Fibroblast of lung (primary cell): ENCODE measurements at regions not wholly inside any gene's neighbourhood (a gene's known extent, or its start where the extent isn't known, plus 50 kb on each side); places are given as distances from the start of the nearest gene placed in this dataset.

Experiments
- DNase-seq, 2 donors: peaks; one replicate each; pipeline versions ENCODE4 v3.0.0 to v3.0.0-alpha.2; 2010; ENCODE audit warnings: low read depth in 2 of 2
- H2AFZ ChIP-seq: 2 replicates; pipeline ENCODE4 v1.5.1; 2012; ENCODE audit warnings: low read length, control low read depth, inconsistent platforms
- H3K27ac ChIP-seq: 2 replicates; pipeline ENCODE4 v1.5.1; 2011; ENCODE audit warnings: low read length, control low read depth; ENCODE audit not compliant: insufficient read depth
- H3K27me3 ChIP-seq: 2 replicates; pipeline ENCODE4 v1.5.1; 2011; ENCODE audit warnings: mild to moderate bottlenecking, low read length; ENCODE audit not compliant: control insufficient read depth, insufficient read depth
- H3K36me3 ChIP-seq: 2 replicates; pipeline ENCODE4 v1.5.1; 2011; ENCODE audit warnings: low read length; ENCODE audit not compliant: control insufficient read depth, insufficient read depth
- H3K4me1 ChIP-seq: 2 replicates; pipeline ENCODE4 v1.5.1; 2011; ENCODE audit warnings: low read length; ENCODE audit not compliant: control insufficient read depth, insufficient read depth; ENCODE audit errors: extremely low read depth
- H3K4me2 ChIP-seq: 2 replicates; pipeline ENCODE4 v1.5.1; 2011; ENCODE audit warnings: low read length, control low read depth; ENCODE audit not compliant: insufficient read depth; ENCODE audit errors: extremely low read depth
- H3K4me3 ChIP-seq, 4 experiments: fragments of 200-600 bp in 1 of 4; sonication (generic) in 1 of 4; replicated peaks in 1 of 4; 2 replicates each; pipeline ENCODE4 v1.5.1; 2011 to 2016; ENCODE audit warnings: low read length in 4 of 4, low read depth in 3 of 4, mild to moderate bottlenecking in 3 of 4, control low read depth in 2 of 4, inconsistent platforms in 1 of 4, mixed read lengths in 1 of 4; ENCODE audit not compliant: insufficient read depth in 1 of 4; ENCODE audit errors: control extremely low read depth in 1 of 4
- H3K79me2 ChIP-seq: 2 replicates; pipeline ENCODE4 v1.5.1; 2012; ENCODE audit warnings: mild to moderate bottlenecking, low read length, inconsistent platforms; ENCODE audit not compliant: control insufficient read depth, insufficient read depth
- H3K9ac ChIP-seq: 2 replicates; pipeline ENCODE4 v1.5.1; 2011; ENCODE audit warnings: mild to moderate bottlenecking, low read length, control low read depth; ENCODE audit not compliant: insufficient read depth
- H3K9me3 ChIP-seq: 2 replicates; pipeline ENCODE4 v1.5.1; 2012; ENCODE audit warnings: low read depth, low read length; ENCODE audit not compliant: control insufficient read depth, insufficient read depth
- H4K20me1 ChIP-seq: 2 replicates; pipeline ENCODE4 v1.5.1; 2011; ENCODE audit warnings: low read length; ENCODE audit not compliant: control insufficient read depth, insufficient read depth; ENCODE audit errors: extremely low read depth
- EZH2 ChIP-seq: IDR thresholded peaks from 2 replicates; pipeline ENCODE4 v1.5.1; 2012; ENCODE audit warnings: low read length, control low read depth, mild to moderate bottlenecking; ENCODE audit errors: missing control alignments
- TF ChIP-seq, protein P1 (sequence below), 2 donors: IDR thresholded peaks in 1 of 2; conservative IDR thresholded peaks in 1 of 2; 1 replicate in 1 of 2; 2 replicates in 1 of 2; pipeline ENCODE4 v1.5.1; 2011 to 2012; ENCODE audit warnings: low read length in 2 of 2, control low read depth in 1 of 2, inconsistent platforms in 1 of 2, low read depth in 1 of 2, mild to moderate bottlenecking in 1 of 2

DNA sequence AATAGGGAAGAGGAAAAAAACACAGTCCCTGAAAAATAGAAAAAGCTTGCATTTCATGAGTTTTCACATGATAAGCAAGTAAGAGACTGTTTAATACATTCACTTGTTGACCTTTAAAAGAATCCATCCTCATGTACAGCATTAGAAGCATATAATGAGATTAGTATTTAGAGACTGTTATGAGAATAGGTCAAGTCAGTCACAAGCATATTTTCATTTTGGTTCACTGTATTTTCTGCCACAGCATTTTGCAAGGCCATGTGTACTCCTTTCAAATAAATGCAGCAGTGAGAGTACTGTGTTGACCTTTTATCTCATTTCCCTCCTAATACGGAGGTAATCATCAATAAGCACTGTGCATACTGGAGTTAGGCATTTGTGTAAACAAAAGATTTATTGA is 162.2 kb upstream of the SETMAR start:
- no peak for TF ChIP-seq EZH2
- TF ChIP-seq, protein P1, sequence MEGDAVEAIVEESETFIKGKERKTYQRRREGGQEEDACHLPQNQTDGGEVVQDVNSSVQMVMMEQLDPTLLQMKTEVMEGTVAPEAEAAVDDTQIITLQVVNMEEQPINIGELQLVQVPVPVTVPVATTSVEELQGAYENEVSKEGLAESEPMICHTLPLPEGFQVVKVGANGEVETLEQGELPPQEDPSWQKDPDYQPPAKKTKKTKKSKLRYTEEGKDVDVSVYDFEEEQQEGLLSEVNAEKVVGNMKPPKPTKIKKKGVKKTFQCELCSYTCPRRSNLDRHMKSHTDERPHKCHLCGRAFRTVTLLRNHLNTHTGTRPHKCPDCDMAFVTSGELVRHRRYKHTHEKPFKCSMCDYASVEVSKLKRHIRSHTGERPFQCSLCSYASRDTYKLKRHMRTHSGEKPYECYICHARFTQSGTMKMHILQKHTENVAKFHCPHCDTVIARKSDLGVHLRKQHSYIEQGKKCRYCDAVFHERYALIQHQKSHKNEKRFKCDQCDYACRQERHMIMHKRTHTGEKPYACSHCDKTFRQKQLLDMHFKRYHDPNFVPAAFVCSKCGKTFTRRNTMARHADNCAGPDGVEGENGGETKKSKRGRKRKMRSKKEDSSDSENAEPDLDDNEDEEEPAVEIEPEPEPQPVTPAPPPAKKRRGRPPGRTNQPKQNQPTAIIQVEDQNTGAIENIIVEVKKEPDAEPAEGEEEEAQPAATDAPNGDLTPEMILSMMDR (conservative IDR thresholded peaks at IDR 0.05 in 1 of 2, IDR thresholded peaks at IDR 0.05 in 1 of 2; ENCODE audit: low read depth in 1 of 2, low read length in 2 of 2) = no peak
- H2AFZ ChIP-seq = no peak overlapping the region
- H3K79me2 ChIP-seq = no peaks in the 10 kb centered on the region
- no peak overlapping the region for H3K4me2 ChIP-seq
- no peak overlapping the region for H3K9ac ChIP-seq
- H3K4me3 ChIP-seq = no peak overlapping the region
- no peaks in the 10 kb centered on the region for H3K36me3 ChIP-seq
- H3K27me3 ChIP-seq = no peaks in the 10 kb centered on the region
- DNase-seq = no peak
- no peaks in the 10 kb centered on the region for H3K4me1 ChIP-seq
- no peak overlapping the region for H3K27ac ChIP-seq
- H4K20me1 ChIP-seq = no peaks in the 10 kb centered on the region
- H3K9me3 ChIP-seq = no peaks in the 10 kb centered on the region

DNA sequence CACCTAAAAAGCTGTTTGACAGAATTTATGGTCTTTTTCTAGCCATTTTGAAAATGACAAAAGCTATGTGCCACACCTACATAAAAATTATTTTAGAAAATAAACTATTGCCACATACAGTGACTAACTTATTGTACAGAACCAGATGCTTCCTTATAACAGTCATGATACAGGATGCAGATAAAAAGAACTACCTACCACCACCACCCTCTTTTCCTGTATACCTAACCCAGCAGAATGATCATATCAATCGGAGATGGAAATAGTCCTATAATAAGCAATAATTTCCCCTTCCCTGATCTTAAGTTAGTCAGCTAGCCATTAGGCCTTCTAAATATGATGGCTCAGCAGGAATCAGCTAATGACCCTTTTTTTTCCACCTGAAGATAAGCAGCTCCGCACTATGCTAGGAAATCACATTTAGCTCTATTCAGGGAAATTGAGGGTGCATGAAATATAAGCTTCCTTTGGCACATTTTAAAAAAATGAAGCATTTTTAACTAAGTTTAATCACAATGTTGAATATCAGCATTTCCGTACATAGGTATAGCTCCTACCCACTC is 155.5 kb upstream of the SETMAR start:
- H3K4me3 ChIP-seq = no peak overlapping the region
- H2AFZ ChIP-seq = no peak overlapping the region
- H3K79me2 ChIP-seq = no peaks in the 10 kb centered on the region
- H4K20me1 ChIP-seq = no peaks in the 10 kb centered on the region
- H3K27ac ChIP-seq = no peak overlapping the region
- no peak for DNase-seq
- H3K4me2 ChIP-seq = no peak overlapping the region
- no peaks in the 10 kb centered on the region for H3K4me1 ChIP-seq
- no peaks in the 10 kb centered on the region for H3K36me3 ChIP-seq
- no peaks in the 10 kb centered on the region for H3K27me3 ChIP-seq
- no peak for TF ChIP-seq EZH2
- TF ChIP-seq, protein P1 (conservative IDR thresholded peaks at IDR 0.05 in 1 of 2, IDR thresholded peaks at IDR 0.05 in 1 of 2; ENCODE audit: low read depth in 1 of 2, low read length in 2 of 2) = no peak
- no peak overlapping the region for H3K9ac ChIP-seq
- H3K9me3 ChIP-seq = no peaks in the 10 kb centered on the region

DNA sequence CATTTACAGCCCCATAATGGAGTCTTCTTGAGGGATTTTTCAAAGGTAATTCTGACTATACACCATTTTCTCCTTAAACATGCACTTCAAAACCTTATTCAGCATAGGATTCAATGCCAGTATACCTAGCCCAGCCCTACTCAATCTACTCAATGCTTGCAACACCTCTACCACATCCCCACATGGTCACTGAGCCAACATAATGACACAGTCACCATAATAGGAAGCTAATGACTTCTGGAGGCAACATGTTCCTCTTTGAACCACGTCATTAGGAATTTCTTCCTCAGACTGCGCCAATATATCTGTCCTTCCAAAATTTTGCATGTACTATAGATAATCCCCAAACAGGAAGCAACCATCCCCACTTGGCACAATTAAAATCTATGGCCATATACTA is 153.9 kb upstream of the SETMAR start:
- DNase-seq = no peak
- Histone ChIP-seq H3K27me3 (no peaks in the 10 kb centered on the region), H4K20me1 (no peaks in the 10 kb centered on the region)

More for the DNA sequence above, 153.9 kb upstream of the SETMAR start:
- no peak for TF ChIP-seq EZH2
- TF ChIP-seq, protein P1 (conservative IDR thresholded peaks at IDR 0.05 in 1 of 2, IDR thresholded peaks at IDR 0.05 in 1 of 2; ENCODE audit: low read depth in 1 of 2, low read length in 2 of 2) = no peak
- Histone ChIP-seq H3K36me3 (no peaks in the 10 kb centered on the region), H3K4me1 (no peaks in the 10 kb centered on the region), H3K27ac (no peak overlapping the region), H3K4me2 (no peak overlapping the region), H3K9me3 (no peaks in the 10 kb centered on the region), H3K9ac (no peak overlapping the region), H3K4me3 (no peak overlapping the region), H2AFZ (no peak overlapping the region), H3K79me2 (no peaks in the 10 kb centered on the region)
